Muscle of arm (tissue), 1 donor: ENCODE measurements at regions not wholly inside any gene's neighbourhood (a gene's known extent, or its start where the extent isn't known, plus 50 kb on each side); places are given as distances from the start of the nearest gene placed in this dataset.
A peak's percentile ranks its signal among the peaks of the same experiment; 100 is the strongest.

Experiments
- DNase-seq: peaks from one replicate; pipeline ENCODE4 v3.0.0-alpha.2; 2013

DNA sequence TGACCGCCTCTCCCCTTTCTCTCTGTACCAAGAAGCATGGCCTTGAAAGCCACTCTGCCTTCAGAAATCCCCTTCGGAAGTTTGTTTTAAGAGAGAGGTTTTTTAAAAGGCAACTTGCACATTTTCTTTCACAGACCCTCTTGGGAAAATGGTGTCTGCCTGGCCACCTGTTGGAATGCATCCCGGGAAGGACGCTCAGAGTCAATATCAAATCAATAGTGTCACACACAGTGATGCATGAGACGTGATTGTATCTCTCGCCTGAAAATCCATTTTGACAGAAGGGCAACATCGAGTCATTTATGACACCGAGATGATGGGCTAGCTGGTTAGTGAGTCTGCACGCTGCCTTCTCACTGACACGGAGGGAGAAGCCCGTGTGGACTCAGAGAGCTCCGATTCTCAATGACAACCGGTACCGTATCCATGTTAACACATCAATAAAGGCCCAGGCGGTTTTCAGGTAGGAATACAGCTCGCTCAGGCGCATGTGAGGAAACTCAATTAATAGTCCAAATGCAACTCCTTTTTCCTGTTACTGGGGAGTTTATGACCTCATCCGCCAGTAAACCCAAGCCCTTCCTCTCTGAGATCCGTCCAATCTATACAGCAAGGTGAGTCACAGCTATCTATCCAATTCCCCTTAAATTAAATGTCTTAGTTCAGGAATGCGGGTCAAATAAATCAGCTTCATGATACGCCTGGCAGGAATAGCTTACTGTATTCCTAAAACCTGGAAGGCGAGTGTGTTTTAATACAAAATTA is 621.5 kb upstream of the MKI67 start:
- DNase-seq = no peak

DNA sequence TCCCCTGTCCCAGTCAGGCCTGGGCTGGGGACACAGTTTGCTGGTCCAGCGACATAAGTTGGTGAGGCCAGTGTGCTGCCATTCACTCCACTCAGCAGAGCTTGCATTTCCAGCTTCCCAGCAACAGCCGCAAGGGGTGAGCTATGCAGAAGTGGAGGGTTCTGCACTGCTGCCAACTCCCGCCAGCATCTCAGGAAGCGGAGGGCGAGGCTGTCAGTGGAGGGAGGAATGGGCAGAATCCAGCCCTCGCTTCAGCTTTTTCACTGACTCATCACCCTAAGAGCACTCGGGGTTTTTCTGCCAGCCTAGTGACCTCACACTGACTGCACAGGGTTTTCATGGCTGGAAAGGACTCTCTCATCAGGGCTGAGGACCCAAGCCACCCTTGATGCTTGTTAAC is 625.1 kb upstream of the MKI67 start:
- no peak for DNase-seq

DNA sequence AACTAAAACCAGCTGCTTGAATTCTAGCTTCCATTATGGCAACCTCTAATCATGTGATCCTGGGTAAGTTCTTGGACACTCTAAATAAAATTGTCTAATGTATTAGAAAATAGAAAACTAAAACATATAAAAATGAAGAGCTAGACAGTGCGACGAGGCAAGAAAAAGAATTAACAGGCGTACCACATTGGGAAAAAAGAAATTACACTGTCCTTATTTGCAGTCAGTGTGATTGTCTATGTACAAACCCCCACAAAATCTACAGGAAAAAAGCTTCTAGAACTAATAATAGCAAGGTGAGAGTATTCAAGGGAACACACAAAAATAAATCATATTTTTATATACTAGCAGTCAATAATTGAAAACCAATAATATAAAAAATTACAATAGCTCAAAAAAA is 625.6 kb upstream of the MKI67 start:
- no peak for DNase-seq

DNA sequence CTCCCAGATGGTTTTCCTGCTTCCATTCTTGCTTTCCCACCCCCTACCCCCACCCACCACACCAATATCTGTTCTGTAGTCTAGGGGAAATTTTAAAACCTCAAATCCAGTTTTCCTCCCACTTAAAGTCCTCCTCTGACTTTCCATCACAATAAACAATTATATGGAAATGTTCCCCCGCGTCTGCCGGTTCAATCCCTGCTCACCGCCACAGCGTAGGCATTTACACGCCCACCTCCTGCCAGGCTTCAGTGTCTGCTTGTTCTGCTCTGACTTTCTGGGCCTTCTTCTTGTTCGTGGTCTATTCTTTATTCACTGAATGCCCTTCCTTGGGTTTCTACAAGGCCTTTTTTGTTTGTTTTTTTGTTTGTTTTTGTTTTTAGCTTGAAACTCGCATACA is 633.0 kb upstream of the MKI67 start:
- DNase-seq = no peak

DNA sequence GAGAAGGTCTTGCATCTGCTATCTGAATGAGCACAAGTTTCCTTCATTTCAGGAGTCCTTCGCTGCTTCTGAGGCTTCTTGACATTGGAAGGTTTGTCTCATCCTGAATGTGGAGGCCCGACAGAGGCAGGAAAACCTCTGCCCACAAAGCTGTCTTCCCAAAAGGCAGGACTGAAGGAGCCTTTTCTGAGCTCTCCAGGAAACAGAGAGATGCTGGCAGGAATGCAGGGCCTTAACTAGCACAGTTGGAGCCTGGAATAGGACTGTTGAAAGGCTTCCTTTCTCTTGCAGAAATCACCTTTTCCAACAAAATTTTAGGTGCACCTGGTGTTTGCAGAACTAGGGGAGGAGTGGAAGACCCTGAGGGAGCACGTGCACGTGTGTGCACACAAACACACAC is 637.4 kb upstream of the MKI67 start:
- no peak for DNase-seq

DNA sequence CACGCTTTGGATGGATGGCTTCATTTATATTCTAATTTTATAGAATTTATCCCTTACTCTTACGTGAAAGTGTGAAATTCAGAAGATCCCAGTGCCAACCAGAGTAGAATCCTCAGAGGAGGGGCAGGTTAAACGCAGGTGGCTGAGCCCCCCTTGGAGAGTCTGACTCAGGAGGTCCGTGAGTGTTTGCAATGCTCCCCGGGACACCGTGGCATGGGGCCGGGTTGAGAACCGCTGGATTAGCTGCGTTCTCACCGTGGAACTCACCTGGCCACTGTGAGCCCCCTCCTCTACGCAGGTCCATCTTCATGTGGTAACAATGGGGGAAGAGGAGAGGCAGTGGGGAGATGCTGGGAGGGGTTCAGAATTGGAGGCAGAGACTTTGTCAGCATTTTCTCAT is 638.0 kb upstream of the MKI67 start:
- no peak for DNase-seq

DNA sequence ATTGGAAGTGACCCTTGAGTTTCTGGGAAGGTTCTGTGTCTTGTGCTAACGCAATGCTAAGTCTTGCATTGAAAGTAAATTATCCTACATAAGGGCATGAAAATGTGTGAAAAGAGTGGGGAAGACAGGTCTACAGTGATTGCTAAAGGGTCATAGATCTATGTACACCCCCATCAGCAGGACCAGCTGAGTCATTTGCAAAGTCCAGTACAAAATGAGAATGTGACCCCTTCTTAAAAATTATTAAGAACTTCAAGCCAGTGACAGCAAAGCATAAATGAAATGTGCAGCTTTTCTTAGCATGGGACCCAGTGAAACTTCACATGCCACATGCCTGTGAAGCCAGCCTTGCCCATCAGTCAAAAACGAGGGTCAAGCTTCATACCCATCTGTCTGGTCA is 640.7 kb upstream of the MKI67 start:
- DNase-seq = no peak

DNA sequence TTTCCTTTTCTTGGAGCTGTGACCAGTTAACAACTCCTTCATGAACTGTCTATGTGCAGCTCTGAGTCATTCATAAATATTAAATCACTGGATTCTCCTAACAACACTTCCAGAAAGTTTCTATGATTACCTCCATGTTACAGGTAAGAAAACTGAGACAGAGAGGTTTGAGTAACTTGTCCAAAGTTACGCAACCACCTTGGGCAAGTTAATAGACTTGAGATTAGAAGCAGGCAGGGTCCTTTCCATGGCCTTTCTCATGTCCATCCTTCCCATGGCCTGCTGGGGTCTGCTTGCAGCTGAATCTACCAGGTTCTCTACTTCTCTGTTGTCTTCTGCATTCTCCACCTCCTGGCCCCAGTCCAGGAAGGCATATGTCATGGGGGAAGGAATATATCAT is 648.8 kb upstream of the MKI67 start:
- DNase-seq = no peak

DNA sequence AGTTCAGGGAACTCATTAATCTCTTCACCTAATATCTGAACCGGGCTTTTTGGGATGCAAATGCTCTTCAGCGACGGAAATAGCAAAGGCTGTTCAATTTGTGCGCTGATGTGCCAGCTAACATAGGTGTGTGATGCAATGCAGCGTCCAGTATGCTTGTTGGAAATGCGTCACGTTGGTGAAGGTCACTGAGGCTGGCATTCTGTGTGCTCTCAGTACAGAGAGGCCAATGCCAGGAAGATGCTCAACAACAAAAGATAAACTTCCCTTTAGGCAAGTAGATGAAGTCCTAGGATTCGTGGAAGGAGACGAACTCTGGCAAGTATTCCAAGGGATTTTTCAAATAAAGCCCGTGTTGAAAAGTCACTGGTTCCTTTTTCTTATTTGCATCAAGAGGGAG is 649.5 kb upstream of the MKI67 start:
- DNase-seq = no peak

DNA sequence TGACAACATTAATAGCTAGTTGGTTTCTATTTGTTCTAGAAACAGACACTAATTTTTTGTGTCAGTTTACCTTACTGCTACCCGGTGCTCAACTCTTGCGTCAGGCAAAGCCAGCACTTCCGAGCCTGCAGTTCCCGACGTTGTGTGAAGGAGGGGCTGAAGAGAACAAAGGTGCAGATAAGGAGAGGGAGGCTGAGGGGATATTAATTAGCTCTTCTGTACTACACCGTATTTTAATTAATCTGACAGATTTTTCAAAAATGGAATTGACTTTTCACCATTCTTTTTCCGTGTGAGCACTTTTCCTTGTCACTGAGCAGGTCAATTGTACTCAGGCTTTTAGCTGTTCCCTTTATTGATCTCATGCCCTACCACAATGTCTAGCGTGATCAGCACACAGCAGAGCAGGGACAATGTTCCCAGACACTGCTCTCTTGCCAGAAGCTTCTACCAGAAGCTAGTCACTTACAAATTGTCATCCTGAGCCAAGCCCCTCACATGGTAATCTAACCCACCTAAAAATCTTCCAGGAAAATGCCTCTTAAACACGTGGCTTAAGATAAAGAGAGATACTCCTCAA is 650.5 kb upstream of the MKI67 start:
- no peak for DNase-seq

DNA sequence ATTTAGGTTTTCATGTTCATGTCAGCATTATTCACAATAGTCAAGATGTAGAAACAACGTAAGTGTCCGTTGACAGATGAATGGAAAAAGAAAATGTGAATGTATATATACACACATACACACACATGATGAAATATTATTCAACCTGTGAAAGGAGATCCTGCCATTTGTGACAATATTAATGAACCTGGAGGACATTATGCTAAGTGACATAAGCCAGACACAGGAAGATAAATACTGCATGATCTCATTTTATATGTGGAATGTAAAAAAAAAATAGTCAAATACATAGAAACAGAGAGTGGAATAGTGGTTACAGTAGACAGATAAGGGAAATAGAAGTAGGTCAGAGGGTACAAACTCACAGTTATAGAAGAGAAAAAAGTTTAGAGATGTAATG is 651.1 kb upstream of the MKI67 start:
- no peak for DNase-seq

DNA sequence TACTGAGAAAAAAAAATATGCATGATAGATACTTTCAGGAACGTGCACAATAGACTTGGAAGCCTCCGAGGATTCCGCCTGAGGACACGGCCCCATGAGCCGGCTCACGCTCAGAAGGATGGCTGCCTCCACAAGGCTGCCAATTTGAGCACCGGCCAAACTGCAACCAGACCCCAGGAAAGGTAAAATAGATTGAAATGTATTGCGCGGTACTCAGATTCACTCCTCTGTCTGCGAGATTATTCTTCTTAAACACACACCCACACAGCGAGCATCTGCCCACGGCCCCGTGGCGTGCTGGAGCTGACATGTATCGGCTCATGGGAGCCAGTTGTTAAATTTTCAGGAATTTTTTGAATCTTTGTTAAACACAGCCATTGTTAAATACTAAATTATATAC is 653.2 kb upstream of the MKI67 start:
- DNase-seq = peak; percentile 38

DNA sequence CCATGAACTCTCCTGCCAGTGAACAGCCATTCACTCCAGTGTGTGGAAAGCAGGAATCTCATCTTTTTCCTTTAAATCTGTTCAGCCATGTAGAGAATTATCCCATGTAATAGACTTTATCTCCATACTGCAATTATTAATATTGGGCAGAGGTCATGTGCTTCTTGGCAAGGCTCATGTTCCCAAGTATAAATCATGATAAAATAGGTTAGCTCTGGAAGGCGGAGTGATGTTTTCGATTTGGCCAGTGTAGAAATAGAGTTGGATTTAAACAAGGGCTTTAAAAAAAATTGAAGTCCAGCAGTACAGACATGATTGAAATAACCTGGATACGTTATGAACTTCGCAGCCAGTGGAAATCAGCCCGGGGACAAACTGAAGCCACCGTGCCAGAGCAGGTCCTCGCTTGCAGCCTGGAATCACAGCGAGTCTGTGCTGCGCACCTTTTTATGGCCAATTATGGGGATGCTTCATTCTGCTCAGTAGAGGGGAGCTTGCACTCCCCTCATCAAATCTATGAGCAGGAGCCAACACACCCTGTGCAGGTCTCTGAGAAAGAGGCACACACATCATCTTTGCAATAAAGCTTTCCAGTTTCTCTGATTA is 654.0 kb upstream of the MKI67 start:
- peak; percentile 22 for DNase-seq

DNA sequence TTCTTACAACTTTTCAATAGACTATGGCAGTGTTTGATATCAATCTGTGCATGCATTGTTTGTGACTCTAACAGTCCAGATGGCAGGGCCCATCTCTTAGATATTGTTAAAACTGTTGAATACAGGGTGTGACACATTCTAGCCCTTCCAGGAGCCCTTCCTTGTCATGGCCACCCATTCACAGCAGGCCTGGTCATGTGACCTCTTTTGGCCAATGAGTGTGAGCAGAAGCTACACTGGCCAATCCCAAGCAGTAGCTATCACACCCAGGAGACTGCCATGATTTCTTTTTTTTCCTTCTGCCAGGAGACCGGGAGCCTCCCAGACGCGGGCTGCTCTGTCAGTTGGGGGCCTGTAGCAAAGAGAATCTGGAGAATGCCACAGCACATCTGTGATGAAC is 655.4 kb upstream of the MKI67 start:
- no peak for DNase-seq

DNA sequence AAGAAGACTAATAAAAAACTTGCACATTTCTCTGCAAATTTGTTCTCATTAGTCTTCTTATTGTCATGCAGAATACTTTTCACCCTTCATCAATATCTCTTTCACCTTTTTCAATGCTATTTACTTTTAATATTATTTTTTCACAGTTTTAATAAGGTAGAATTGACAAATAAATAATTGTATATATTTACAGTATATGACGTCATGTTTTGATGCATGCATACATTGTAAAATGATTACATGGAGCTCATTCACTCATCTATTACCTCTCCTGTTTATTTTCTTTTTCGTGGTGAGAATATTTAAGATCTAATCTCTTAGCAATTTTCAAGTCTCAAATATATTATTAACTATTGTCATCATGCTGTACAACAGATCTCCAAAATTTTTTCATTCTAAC is 658.2 kb upstream of the MKI67 start:
- DNase-seq = no peak

DNA sequence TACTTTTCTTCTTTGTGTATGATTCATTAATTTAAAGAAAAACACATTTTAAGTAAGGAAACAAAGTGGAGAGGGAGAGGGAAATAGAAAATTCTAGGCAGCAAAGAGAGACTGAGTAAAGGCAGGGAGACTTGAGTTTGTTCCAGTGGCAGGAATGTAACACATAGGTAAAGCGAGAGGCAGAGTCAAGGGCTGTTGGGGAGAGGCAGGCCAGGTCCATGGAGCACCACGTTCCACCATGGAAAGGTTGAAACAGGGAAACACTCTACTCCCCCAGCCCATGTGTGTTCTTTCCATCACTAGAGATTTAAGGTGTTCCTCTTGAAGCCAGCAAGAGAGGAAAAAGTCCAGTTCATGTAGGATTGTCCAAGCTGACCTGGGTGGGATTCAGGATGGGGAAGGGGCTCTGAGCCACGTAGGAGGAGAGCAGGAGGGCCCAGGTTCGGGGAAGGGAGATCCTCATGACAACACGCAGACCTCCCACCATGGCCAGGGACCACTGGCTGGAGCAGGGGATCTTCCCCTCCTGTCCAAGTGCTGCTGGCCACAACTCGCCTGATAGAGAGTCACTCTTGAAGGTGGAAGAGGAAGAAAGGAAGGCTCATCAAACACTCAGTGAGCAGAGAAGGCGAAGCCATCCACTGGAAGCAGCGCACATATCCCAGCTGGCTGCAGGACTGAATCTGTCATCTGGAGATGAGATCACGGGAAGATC is 666.4 kb upstream of the MKI67 start:
- DNase-seq = no peak

DNA sequence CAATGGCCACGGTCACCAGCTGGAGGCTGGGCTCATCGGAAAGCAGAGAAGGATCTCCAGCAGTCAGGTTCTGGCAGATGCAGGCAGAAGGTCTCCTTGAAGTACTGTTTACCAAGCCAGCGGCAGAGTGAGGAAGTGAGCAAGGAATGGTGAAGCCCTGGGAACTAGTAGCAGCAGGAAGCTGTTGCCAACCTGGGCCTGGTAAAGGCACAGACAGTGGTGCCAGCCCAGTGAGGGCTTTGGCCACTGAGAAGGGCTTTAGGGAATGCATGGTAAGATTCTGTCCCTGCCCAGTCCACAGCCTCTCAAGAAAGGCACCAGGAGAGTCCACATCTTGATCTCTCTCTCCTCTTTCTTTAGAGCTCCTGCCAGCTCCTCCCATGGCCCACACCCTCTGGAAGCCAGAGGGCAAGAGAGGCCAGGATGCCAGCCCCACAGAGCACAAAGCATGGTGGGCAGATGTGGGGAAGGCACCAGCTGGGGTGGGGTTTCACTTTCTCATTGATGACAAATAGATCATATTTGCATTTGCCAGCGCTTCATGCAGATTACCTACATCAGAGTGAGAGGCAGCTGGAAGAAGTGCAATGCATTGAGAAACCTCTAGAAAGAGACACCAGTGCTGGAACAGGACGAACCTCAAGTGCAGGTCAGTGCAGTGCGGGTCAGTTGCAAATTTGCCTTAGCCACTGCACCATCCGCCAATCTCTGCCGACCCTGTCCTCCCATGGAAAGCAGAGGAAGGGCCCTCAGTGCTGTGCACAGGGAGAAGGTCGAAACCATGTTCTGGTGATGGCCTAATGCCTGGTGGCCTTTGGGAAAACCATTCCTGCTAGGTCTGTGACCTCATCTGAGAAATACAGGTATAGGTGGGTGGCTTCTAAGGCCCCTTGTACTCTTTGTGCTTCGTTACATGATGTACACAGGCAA is 667.8 kb upstream of the MKI67 start:
- DNase-seq = no peak

DNA sequence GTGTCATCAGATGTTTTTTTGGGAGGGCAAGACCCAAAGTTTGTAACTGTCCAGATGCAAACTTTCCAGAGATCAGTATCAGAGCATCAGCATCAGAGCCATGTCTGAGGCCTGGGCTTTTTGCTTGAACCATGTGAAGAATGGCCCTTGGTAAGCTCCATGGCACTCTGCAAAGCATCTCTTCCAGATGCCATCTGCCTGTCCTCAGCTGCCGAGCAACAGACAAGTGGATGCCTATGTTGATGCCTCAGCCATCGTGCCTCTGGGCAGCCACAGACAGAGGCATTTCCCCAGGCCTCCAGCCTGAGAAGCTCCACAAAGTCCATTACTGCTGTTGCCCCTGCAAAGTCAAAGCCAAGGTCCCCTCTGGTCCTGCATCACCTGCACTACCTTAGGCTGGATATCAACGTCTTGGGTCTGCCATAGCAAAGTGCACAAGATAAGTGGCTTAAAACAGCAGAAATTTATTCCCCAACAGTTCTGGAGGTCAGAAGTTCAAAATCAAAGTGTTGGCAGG is 670.2 kb upstream of the MKI67 start:
- DNase-seq = no peak

DNA sequence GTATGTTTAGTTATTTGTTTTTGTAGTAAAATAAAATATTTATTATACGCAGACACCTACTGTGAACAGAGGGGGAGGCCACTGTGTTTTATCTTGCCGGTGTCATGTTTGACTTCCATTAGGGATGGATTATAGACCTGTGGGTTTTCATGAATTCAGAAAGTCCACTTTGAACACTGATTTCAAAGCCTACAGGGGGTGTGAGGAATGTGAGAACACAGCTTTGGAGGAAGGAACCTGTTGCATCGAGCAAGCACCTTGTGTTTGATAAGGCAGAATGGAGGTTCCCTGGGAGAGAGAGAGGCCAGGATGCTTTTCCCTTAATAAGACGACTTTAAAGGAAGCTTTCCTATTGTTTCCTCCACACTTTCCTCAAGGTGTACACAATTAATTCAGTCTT is 665.0 kb upstream of the MGMT start:
- DNase-seq = no peak

DNA sequence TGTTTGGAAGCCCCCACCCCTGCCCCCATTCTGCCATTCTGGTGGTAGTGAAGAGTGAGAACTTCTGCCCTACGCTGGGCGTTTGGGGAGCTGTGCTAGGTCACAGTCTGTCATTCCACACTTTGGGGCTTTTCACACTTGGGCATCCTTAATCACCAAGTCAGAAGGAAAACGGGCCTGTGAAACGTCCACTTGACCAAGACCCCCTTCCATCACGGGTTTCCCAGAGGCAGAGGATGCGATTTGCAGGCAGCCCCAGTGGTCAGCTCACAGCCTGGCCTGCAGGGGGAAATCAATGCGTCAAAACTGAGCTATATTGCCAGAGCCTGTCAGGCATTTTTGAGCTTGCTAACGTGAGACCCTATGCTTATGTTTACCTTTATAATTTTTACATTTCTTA is 663.3 kb upstream of the MGMT start:
- no peak for DNase-seq

DNA sequence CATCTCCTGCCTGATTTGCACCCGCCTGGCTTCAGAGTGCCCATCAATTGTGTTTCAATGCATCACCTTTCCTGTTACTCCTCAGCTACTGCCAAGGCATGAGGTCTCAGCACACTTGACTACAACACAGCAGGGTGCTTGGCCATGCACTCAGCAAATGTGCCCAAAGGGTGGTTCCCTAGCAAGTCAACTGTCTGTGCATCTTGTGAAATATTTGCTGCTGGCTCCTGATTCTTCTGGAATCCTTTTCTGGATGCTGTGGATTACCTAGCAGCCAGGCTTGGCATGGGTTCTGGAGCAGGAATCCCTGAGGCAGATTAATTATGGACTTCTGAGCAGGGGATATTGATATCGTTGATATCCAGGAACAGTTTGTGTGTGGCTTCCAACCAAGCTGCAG is 662.6 kb upstream of the MGMT start:
- DNase-seq = no peak
